Activated T-helper 2 cell treated with anti-CD3 and anti-CD28 coated beads, Interferon-gamma antibody, Interleukin-2, Interleukin-4, amounts not matched to agents 10 μg/mL and 5 μg/mL and 100 μg/mL, durations not matched to agents 14 hours and 24 hours and 36 hours (primary cell): ENCODE measurements at regions not wholly inside any gene's neighbourhood (a gene's known extent, or its start where the extent isn't known, plus 50 kb on each side); places are given as distances from the start of the nearest gene placed in this dataset.

Experiments
- DNase-seq: peaks from one replicate; pipeline ENCODE4 v3.0.0; 2021; ENCODE audit warnings: low spot score
- H3K27ac Mint-ChIP-seq: one replicate; pipeline ENCODE4 v1.8.0; 2021; ENCODE audit warnings: mixed read lengths
- H3K27me3 Mint-ChIP-seq: one replicate; pipeline ENCODE4 v1.8.0; 2021; ENCODE audit warnings: low read depth, mixed read lengths
- H3K36me3 Mint-ChIP-seq: one replicate; pipeline ENCODE4 v1.8.0; 2021; ENCODE audit warnings: low read depth, mixed read lengths
- H3K4me1 Mint-ChIP-seq: one replicate; pipeline ENCODE4 v1.8.0; 2021; ENCODE audit warnings: low read depth, mixed read lengths
- H3K4me3 Mint-ChIP-seq: one replicate; pipeline ENCODE4 v1.8.0; 2021; ENCODE audit warnings: low read depth, mild to moderate bottlenecking, moderate library complexity, mixed read lengths
- H3K9me3 Mint-ChIP-seq: one replicate; pipeline ENCODE4 v1.8.0; 2021; ENCODE audit warnings: mixed read lengths
- intact Hi-C: fragments of 100-400 bp; cut with micrococcal nuclease; formaldehyde crosslinking; loops from one replicate; pipeline ENCODE4 v1.15.1; 2023

DNA sequence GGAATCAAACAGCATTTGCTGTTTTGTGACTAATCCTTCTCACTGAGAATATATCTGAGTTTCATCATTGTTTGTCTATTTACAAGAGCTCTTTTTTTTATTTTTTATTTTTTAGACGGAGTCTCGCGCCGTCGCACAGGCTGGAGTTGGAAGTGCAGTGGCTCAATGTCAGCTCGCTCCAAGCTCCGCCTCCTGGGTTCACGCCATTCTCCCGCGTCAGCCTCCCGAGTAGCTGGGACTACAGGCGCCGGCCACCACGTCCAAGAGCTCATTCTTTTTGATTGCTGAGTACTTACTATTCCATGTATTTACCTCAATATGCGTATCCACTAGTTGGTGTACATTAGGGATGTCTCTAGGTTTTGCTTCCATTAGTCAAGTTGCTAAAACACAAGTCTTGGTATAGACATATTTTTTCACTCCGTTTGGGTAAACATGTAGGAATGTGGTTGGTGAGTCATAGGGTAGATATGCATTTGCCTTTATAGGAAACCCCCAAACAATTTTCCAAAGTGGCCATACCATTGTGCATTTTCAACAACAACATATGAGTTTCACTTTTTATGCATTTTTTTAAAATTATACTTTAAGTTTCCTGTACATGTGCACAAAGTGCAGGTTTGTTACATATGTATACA lies 1005.0 kb upstream of the CDH10 start:
- Mint-ChIP-seq H3K36me3 (no peaks in the 10 kb centered on the region), H3K27me3 (no peaks in the 10 kb centered on the region), H3K9me3 (peaks cover 51% of the 10 kb centered on the region), H3K4me3 (no peak overlapping the region), H3K27ac (no peak overlapping the region), H3K4me1 (no peaks in the 10 kb centered on the region)
- intact Hi-C loops: no loop called here
- DNase-seq: no peak

DNA sequence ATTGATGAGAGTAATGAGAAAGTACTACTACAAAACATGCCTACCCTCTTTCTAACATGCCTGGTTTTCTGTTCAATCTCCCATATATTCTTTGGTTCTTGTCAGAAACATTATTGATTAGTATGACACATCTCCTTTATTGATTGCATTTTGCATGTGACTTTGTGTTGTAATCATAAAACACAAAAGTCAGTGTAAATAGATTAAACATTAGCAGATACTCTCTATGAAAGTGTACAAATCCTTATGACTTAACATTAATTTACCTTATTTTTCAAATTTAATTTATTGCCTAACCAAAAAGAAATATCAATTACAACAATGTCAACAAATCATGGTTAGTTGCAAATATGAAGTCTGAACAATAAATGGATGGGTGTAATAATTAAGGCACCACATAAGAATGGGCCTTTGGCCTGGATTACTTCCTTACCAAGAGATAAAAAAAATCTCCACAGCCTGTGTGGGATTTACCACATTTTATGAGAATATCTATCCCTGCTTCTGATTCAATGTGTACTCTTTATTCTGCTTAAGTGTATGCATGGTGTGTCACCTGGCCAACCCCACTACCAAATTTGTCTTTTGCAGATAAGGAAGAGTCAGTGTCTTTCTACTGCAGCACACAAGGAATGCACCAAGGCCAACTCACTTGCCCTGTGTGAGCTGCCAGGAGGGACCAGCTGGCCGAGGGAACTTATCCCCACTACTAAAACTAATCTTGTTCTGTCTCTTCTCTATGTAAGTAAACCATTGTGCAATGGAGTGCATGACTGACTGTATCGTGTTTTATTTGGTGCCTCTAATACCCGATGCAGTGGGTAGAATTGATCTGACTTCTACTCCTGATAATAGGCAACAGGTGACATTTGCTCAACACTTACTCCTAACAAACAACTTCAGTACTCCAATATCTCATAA lies 1001.9 kb upstream of the CDH10 start:
- no peak for DNase-seq
- H3K9me3 Mint-ChIP-seq: peaks cover 31% of the 10 kb centered on the region
- H3K4me1 Mint-ChIP-seq: no peaks in the 10 kb centered on the region
- H3K4me3 Mint-ChIP-seq: no peak overlapping the region
- no peaks in the 10 kb centered on the region for H3K36me3 Mint-ChIP-seq
- H3K27me3 Mint-ChIP-seq: no peaks in the 10 kb centered on the region
- no peak overlapping the region for H3K27ac Mint-ChIP-seq
- intact Hi-C loops: no loop called here

DNA sequence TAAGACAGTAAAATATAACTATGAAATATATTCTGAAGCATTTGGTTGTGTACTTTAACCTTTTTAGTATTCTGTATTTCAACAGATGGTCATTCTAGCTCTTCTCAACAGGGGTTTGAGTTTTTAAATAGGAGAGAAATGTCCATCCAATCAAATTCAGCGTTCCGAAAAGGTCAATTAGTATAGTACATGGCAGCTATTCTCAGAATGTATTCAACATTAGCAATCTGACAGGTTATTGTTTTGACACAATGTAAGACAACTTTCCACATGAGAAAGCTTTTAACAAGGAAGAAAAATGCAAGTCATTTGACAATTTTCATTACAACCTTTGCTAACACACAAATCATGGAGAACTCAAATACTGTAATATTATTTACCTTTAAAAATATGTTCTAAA lies 996.3 kb upstream of the CDH10 start:
- H3K9me3 Mint-ChIP-seq: peaks cover 26% of the 10 kb centered on the region
- no peak overlapping the region for H3K4me3 Mint-ChIP-seq
- no peaks in the 10 kb centered on the region for H3K36me3 Mint-ChIP-seq
- H3K4me1 Mint-ChIP-seq: no peaks in the 10 kb centered on the region
- no peak for DNase-seq
- no peaks in the 10 kb centered on the region for H3K27me3 Mint-ChIP-seq
- intact Hi-C loops: no loop called here
- H3K27ac Mint-ChIP-seq: no peak overlapping the region

DNA sequence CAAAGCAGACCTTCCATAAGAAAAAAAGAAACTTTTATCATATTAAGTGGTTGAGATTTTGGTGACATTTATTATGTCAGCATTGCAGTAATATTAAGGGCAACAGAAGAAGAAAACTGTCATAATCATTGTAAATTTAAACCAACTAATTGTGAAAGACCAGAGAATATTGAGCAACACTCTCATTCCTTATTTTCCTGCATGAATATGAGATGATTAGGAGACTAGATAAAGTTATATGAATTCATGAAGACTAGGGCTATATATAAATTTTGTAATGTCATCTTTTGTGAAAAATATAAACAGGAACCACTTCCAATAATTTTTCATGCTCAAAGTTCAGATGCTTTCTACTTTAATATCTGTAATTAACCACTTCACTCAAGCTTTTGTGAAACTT lies 974.5 kb upstream of the CDH10 start:
- intact Hi-C loops: no loop called here
- peaks cover 44% of the 10 kb centered on the region for H3K9me3 Mint-ChIP-seq
- no peak for DNase-seq
- H3K36me3 Mint-ChIP-seq: no peaks in the 10 kb centered on the region
- no peak overlapping the region for H3K27ac Mint-ChIP-seq
- no peaks in the 10 kb centered on the region for H3K4me1 Mint-ChIP-seq
- H3K27me3 Mint-ChIP-seq: no peaks in the 10 kb centered on the region
- H3K4me3 Mint-ChIP-seq: no peak overlapping the region

DNA sequence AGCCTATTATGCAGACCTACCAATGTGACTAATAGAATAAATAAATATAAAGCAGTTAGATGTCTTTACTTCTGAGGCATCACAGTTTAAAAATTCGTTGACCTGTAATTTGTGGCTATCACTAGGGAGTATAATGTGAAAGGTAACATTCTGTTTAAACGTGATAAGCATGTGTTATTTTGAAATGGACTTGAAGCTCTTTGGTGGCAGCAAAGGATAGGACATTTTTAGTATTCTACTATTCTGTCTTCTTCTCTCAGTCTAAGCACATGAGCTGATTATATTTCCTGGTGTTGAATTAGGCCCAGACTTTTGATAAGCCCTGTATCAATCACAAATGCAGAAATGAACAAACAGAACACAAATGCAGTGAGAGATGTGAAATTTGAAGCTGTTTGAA lies 974.0 kb upstream of the CDH10 start:
- H3K36me3 Mint-ChIP-seq: no peaks in the 10 kb centered on the region
- DNase-seq: no peak
- H3K9me3 Mint-ChIP-seq: peaks cover 40% of the 10 kb centered on the region
- H3K27ac Mint-ChIP-seq: no peak overlapping the region
- intact Hi-C loops: no loop called here
- H3K4me3 Mint-ChIP-seq: no peak overlapping the region
- H3K27me3 Mint-ChIP-seq: no peaks in the 10 kb centered on the region
- H3K4me1 Mint-ChIP-seq: no peaks in the 10 kb centered on the region

DNA sequence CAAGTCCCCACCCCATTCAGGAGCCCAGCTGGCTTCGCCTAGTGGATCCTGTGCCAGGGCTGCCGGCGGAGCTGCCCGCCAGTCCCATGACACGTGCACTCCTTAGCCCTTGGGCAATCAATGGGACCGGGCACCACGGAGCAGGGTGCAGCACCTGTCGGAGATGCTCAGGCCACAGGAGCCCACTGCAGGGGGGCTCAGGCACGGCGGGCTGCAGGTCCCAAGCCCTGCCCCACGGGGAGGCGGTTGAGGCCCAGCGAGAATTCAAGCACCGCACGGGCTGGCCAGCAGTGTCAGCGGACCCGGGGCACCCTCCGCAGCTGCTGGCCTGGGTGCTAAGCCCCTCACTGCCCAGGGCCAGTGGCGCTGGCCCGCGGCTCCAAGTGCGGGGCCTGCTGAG lies 969.7 kb upstream of the CDH10 start:
- Mint-ChIP-seq H3K36me3 (no peaks in the 10 kb centered on the region), H3K4me3 (no peak overlapping the region), H3K27me3 (no peaks in the 10 kb centered on the region), H3K4me1 (no peaks in the 10 kb centered on the region), H3K27ac (no peak overlapping the region), H3K9me3 (peaks cover 31% of the 10 kb centered on the region)
- intact Hi-C loops: no loop called here
- no peak for DNase-seq

DNA sequence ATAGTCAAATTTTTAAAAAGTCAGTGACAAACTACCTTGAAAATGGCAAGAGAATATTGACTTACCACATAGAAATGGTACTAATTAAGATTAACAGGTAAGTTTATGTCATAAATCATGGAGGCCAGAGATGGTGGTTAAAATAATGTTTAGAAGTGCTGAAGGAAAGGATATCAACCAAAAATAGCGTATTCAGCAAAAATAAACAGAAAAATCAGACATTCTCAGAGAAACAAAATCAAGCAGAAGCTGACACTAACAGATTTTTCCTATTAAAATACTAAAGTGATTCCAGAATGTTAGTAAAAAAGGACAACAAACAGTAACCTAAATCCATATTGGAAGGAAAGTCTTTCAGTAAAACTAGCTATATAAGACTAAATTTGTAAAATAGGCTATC lies 959.9 kb upstream of the CDH10 start:
- no peak overlapping the region for H3K27ac Mint-ChIP-seq
- no peaks in the 10 kb centered on the region for H3K27me3 Mint-ChIP-seq
- no peak overlapping the region for H3K4me3 Mint-ChIP-seq
- no peaks in the 10 kb centered on the region for H3K4me1 Mint-ChIP-seq
- DNase-seq: no peak
- no peaks in the 10 kb centered on the region for H3K36me3 Mint-ChIP-seq
- peaks cover 58% of the 10 kb centered on the region for H3K9me3 Mint-ChIP-seq
- intact Hi-C loops: no loop called here

DNA sequence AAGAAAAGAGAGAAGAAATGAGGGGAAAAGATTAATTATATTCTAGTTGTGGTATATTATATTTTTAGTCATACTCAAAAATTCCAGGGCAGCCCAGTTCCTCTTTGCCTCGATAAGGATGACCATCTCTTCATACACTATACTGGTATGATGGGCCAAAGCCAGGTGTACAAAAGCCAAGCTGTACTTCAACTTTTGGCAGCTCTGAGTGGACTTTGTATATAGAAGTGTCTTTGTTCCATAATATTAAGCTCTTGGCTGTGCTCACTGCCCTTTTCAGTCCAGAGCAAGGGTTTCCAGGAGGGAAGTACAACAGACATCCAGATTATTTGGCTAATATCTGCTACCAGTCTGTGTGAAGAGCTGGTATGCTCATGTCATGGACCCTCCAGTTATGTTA lies 934.3 kb upstream of the CDH10 start:
- intact Hi-C loops: no loop called here
- Mint-ChIP-seq H3K27ac (no peak overlapping the region), H3K9me3 (peaks cover 43% of the 10 kb centered on the region), H3K36me3 (no peaks in the 10 kb centered on the region), H3K4me3 (no peak overlapping the region), H3K27me3 (no peaks in the 10 kb centered on the region), H3K4me1 (no peaks in the 10 kb centered on the region)
- no peak for DNase-seq

DNA sequence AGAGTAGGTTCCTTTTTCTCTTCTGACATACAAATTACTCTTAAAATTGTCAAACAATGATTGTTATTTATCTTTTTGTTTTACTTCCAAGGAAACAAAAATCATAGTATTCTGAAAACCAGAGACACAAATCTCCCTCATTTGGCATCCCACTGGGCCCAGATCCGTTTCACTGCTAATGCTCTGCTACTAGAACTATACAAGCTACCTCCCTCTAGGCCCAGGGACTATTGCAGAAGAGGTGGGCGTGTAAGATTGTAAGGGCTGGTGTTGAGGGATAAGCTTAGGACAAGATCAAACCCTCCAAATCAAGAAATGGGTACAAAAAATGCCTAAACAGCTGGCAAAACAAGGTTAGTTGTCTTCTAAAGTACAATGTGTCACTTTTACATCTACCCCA lies 928.9 kb upstream of the CDH10 start:
- Mint-ChIP-seq H3K9me3 (peaks cover 42% of the 10 kb centered on the region), H3K27ac (no peak overlapping the region), H3K4me3 (no peak overlapping the region), H3K27me3 (no peaks in the 10 kb centered on the region), H3K4me1 (no peaks in the 10 kb centered on the region), H3K36me3 (no peaks in the 10 kb centered on the region)
- no peak for DNase-seq
- intact Hi-C loops: no loop called here

DNA sequence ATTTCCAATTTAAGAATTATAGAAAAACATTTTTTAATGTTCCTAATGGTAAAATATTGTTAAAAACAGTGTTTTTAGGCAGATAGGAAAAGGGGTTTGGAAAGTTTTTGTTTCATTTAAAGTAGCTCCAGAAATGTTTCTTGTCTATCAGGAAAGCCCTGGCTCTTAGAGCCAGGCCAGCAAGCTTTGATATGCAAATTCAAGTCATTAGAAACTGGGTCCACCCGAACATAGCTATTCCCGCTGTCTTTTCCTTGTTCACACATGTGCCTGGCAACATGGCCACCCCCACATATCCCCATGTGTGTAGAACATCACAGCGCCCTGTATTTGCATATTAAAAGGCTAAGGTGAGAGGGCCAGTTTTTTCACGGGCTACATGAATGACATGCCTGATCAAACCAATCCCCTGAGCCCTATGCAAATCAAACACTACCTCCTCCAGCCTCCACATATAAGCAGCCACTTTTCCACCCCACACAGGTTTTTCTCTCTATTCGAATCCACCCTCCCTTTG lies 925.3 kb upstream of the CDH10 start:
- intact Hi-C loops: no loop called here
- H3K9me3 Mint-ChIP-seq: peaks cover 42% of the 10 kb centered on the region
- no peaks in the 10 kb centered on the region for H3K4me1 Mint-ChIP-seq

DNA sequence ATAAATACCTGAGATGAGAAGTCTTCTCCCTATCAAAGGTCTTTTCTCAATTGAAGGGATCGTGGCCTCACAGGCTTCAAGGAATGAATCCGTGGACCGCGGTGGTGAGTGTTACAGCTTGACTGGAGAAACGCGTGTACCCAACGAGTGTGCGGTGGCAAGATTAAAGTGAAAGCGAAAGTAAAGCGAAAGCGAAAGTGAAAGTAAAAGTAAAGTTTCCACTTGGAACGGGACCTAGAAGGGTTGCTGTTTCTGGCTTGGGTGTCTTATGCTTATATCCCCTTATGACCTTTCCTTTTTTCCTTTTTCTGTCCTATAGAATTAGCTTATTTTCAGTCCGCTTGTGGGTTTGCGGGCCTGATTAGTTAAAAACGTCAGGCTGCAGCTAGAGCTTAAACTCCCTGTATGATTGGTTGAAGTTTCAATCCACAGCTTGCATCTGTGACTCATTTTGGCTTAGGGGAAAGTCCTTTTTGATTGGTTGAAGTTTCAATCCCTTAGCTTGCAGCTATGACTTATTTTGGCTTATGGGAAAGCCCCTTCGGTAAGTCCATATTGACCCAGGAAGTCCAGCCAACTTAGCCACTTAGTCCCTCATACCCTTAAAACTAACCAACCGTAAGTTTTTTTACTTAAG lies 924.3 kb upstream of the CDH10 start:
- peaks cover 44% of the 10 kb centered on the region for H3K9me3 Mint-ChIP-seq
- intact Hi-C loops: no loop called here
- DNase-seq: no peak
- H3K4me3 Mint-ChIP-seq: no peak overlapping the region
- no peaks in the 10 kb centered on the region for H3K36me3 Mint-ChIP-seq
- no peak overlapping the region for H3K27ac Mint-ChIP-seq
- no peaks in the 10 kb centered on the region for H3K4me1 Mint-ChIP-seq
- H3K27me3 Mint-ChIP-seq: no peaks in the 10 kb centered on the region

More for the DNA sequence above, 925.3 kb upstream of the CDH10 start:
- Mint-ChIP-seq H3K4me3 (no peak overlapping the region), H3K36me3 (no peaks in the 10 kb centered on the region), H3K27me3 (no peaks in the 10 kb centered on the region), H3K27ac (no peak overlapping the region)
- DNase-seq: no peak

DNA sequence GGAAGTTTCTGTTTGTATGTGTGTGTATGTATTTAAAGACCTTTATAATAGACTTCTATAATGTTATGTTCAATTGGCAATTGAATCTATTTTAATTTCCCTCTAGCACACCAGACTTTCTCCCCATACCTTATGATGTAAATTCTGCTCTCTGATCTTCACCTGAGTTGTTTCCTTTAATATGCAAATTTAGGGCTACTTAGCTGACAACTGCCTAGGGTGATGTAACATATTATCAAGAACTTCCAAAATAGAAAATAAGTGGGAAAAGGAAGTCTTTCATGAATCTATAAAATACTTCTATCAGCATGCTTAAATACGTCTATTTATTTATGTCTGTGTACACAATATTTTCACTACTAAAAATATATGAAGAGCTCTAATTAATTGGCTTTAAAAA lies 923.5 kb upstream of the CDH10 start:
- no peak overlapping the region for H3K4me3 Mint-ChIP-seq
- H3K9me3 Mint-ChIP-seq: peaks cover 46% of the 10 kb centered on the region
- no peaks in the 10 kb centered on the region for H3K4me1 Mint-ChIP-seq
- no peak overlapping the region for H3K27ac Mint-ChIP-seq
- H3K36me3 Mint-ChIP-seq: no peaks in the 10 kb centered on the region
- no peaks in the 10 kb centered on the region for H3K27me3 Mint-ChIP-seq
- intact Hi-C loops: no loop called here
- no peak for DNase-seq

DNA sequence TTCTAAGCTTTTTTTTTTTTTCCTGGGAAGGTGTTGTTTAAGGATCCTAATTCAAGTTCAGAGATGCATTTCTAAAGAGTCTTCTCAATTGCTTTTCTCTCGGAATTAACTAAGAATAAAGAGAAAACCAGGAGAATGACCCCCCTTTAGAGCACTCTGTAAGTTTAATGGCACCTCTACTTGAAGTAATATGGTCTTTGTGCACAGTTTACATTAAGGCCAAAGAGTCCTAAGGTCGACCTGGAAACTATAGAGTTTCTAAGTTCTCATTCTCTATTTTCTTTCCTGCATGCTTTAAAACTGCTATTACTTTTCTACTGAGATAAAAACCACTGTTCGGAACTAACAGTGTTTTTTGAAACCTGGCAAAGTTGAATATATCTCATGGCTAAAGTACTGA lies 923.1 kb upstream of the CDH10 start:
- Mint-ChIP-seq H3K4me1 (no peaks in the 10 kb centered on the region), H3K4me3 (no peak overlapping the region), H3K36me3 (no peaks in the 10 kb centered on the region), H3K27ac (no peak overlapping the region), H3K27me3 (no peaks in the 10 kb centered on the region), H3K9me3 (peaks cover 49% of the 10 kb centered on the region)
- intact Hi-C loops: no loop called here
- DNase-seq: no peak
